Activated CD8-positive, alpha-beta T cell treated with anti-CD3 and anti-CD28 coated beads for 36 hours (primary cell): ENCODE measurements at regions not wholly inside any gene's neighbourhood (a gene's known extent, or its start where the extent isn't known, plus 50 kb on each side); places are given as distances from the start of the nearest gene placed in this dataset.
"Not testable (repeated sequence)": the region's sequence is repeated elsewhere in the genome, so short reads cannot be mapped to it uniquely, and the experiment has no call there.

ENCODE experiments used
- ATAC-seq: fragments of 200-7000 bp; cut with Tn5 transposase; one replicate; pipeline ENCODE4 v1.10.0; 2021; ENCODE audit warnings: mild to moderate bottlenecking, moderate library complexity
- CTCF ChIA-PET: fragments of 350-600 bp; sonication (Branson Sonifier 250); formaldehyde crosslinking; loops from one replicate; lab custom pipeline; 2021; ENCODE audit warnings: antibody characterized with exemption; lab: Charles Lee
- POLR2A ChIA-PET: fragments of 350-600 bp; sonication (Branson Sonifier 250); formaldehyde crosslinking; loops from one replicate; lab custom pipeline; 2021; ENCODE audit warnings: antibody characterized with exemption; lab: Charles Lee
- DNase-seq: peaks from one replicate; pipeline ENCODE4 v3.0.0-alpha.2; 2020
- H3K27ac Mint-ChIP-seq: one replicate; pipeline ENCODE4 v1.8.0; 2021; ENCODE audit warnings: mild to moderate bottlenecking, mixed read lengths
- H3K27me3 Mint-ChIP-seq: one replicate; pipeline ENCODE4 v1.8.0; 2021; ENCODE audit warnings: mixed read lengths
- H3K36me3 Mint-ChIP-seq: one replicate; pipeline ENCODE4 v1.8.0; 2021; ENCODE audit warnings: low read depth, mixed read lengths
- H3K4me1 Mint-ChIP-seq: one replicate; pipeline ENCODE4 v1.8.0; 2021; ENCODE audit warnings: low read depth, mixed read lengths
- H3K4me3 Mint-ChIP-seq: one replicate; pipeline ENCODE4 v1.8.0; 2021; ENCODE audit warnings: mild to moderate bottlenecking, moderate library complexity, mixed read lengths
- H3K9me3 Mint-ChIP-seq: one replicate; pipeline ENCODE4 v1.8.0; 2021; ENCODE audit warnings: mixed read lengths
- intact Hi-C: fragments of 100-400 bp; cut with micrococcal nuclease; formaldehyde crosslinking; loops from one replicate; pipeline ENCODE4 v1.10.0; 2022
- TF ChIP-seq, protein P1 (sequence below): fragments of 200-600 bp; IDR thresholded peaks from one replicate; pipeline ENCODE4 v1.8.0; 2022; ENCODE audit warnings: antibody characterized with exemption, mild to moderate bottlenecking

DNA sequence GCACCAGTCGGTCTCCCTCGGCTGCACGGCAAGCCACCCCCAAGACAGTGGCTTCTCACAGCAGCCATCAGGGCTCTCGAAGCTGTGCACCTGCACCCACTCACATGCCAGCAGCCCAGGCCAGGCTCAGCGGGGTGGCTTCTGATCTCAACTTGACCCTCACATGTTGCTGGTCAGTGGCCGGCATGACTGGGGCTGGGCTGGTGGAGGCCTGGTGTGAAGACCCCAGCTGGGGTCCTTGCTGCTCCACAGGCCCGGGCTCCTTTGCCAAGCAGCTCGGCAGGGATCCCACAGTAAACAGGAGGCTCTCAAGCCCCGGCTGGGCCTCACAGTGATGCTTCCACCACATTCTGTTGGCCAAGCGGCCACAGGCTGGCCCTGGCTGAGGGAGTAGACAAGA, 128.2 kb downstream of the BRD1 start:
- Mint-ChIP-seq H3K9me3 (peaks cover 20% of the 10 kb centered on the region), H3K4me1 (no peaks in the 10 kb centered on the region), H3K27me3 (peaks cover 11% of the 10 kb centered on the region), H3K4me3 (no peak overlapping the region), H3K36me3 (no peaks in the 10 kb centered on the region), H3K27ac (no peak overlapping the region)
- no peak for DNase-seq
- intact Hi-C loops, result no loop called here
- no peak for ATAC-seq
- POLR2A ChIA-PET, result no interaction called here
- TF ChIP-seq, protein P1, sequence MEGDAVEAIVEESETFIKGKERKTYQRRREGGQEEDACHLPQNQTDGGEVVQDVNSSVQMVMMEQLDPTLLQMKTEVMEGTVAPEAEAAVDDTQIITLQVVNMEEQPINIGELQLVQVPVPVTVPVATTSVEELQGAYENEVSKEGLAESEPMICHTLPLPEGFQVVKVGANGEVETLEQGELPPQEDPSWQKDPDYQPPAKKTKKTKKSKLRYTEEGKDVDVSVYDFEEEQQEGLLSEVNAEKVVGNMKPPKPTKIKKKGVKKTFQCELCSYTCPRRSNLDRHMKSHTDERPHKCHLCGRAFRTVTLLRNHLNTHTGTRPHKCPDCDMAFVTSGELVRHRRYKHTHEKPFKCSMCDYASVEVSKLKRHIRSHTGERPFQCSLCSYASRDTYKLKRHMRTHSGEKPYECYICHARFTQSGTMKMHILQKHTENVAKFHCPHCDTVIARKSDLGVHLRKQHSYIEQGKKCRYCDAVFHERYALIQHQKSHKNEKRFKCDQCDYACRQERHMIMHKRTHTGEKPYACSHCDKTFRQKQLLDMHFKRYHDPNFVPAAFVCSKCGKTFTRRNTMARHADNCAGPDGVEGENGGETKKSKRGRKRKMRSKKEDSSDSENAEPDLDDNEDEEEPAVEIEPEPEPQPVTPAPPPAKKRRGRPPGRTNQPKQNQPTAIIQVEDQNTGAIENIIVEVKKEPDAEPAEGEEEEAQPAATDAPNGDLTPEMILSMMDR, result no peak
- CTCF ChIA-PET, result no interaction called here

DNA sequence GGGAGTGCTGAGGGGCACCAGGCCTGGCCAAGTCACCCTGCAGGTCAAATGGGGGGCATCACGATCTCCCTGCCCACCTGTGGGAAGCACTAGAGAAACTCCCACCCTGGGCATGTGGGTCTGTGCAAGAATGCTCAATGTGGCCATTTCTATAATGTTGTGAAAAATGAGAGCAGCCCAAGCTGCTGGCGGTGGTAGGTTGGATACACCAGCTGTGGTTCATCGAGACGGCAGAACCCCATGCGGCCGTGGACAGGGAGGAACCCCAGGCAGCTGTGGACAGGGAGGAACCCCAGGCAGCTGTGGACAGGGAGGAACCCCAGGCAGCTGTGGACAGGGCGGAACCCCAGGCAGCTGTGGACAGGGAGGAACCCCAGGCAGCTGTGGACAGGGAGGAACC, 129.1 kb downstream of the BRD1 start:
- DNase-seq, H3K4me1 Mint-ChIP-seq, ATAC-seq, H3K27ac Mint-ChIP-seq, H3K4me3 Mint-ChIP-seq, CTCF ChIA-PET, intact Hi-C loops, H3K36me3 Mint-ChIP-seq, H3K27me3 Mint-ChIP-seq, POLR2A ChIA-PET: not testable (repeated sequence)
- peaks cover 20% of the 10 kb centered on the region for H3K9me3 Mint-ChIP-seq

DNA sequence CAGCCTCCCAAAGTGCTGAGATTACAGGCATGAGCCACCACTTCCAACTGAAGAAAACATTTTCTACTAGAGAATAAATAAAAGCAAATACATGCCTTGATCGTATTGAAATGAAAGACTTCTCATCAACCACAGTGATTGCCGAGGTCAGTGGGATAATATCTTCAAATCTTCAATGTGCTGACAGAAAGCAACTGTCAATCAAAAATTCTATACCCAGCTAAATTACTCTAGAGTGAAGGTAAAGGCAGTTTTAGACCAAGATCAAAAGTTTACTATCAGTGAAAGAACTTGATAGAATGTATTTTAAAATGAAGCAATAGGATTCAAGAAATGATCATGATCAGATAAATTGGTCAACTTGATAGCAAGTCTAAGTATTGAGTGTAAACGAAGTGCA, 130.6 kb downstream of the BRD1 start:
- Mint-ChIP-seq H3K36me3 (no peaks in the 10 kb centered on the region), H3K27ac (no peak overlapping the region), H3K9me3 (peaks cover 16% of the 10 kb centered on the region), H3K27me3 (no peaks in the 10 kb centered on the region), H3K4me1 (no peaks in the 10 kb centered on the region), H3K4me3 (no peak overlapping the region)
- DNase-seq, result no peak
- TF ChIP-seq, protein P1, result no peak
- ChIA-PET POLR2A (no interaction called here), CTCF (no interaction called here)
- ATAC-seq, result no peak
- intact Hi-C loops, result no loop called here

DNA sequence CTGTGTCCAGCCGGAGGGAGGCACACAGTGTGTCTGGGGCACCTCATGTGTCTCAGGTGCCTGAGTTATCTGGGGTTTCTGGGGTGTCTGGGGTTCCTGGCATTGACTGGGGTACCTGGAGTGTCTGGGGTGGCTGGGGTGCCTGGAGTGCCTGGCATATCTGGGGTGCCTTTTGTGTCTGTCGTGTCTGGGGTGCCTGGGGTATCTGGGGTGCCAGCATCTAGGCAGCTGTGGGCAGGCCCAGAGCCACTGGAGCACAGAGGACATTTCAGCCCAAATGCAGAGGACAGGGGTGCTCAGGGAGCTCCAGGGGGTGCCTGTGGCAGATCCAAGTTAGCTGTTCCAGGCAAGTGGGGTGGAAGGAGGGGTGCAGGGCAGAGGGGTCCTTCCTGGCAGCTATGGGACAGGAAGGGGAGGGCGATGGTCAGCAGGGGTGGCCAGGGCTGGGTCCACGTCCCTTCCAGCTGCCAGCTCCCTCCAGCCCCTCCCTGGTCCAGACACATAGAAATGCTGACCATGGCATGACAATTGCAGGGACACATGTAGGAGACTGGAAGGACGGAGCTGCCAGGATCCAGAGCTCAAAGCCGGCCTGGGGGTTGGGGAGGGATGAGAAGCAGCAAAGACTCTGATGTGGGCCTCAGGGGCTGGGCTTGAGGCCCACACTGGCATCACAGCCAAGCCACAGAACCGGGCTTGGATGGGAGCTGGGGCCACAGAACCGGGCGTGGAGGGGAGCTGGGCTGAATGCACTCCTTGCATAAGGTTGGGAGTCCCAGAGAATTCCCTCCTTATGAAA, 133.0 kb downstream of the BRD1 start:
- Mint-ChIP-seq H3K27me3 (no peaks in the 10 kb centered on the region), H3K4me1 (no peaks in the 10 kb centered on the region), H3K4me3 (no peak overlapping the region), H3K9me3 (peaks cover 12% of the 10 kb centered on the region), H3K27ac (no peak overlapping the region), H3K36me3 (no peaks in the 10 kb centered on the region)
- POLR2A ChIA-PET, result no interaction called here
- intact Hi-C loops, result no loop called here
- TF ChIP-seq, protein P1, result no peak
- CTCF ChIA-PET, result no interaction called here
- ATAC-seq (no peak), DNase-seq (no peak)

DNA sequence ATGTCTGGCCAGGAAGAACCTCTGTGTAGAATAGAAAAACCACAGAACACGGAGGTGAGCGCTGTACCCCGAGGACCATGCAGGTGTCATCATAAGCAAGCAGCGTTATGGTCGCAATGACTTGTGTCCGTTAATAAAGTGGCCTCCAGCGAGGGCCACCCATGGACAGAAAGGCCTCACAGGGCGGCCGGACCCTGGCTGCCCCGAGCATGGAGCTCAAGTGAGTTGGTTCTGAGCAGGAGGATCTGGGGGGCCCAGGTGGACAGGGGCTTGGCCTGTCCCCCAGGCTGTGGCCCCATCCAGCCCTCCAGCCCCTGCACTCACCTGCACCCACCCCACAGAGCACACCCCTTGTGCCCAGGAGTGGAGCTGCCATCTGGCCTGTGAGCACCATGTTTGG, 133.8 kb downstream of the BRD1 start:
- Mint-ChIP-seq H3K36me3 (no peaks in the 10 kb centered on the region), H3K9me3 (peaks cover 12% of the 10 kb centered on the region), H3K27me3 (no peaks in the 10 kb centered on the region), H3K4me1 (no peaks in the 10 kb centered on the region), H3K4me3 (no peak overlapping the region), H3K27ac (no peak overlapping the region)
- ATAC-seq (no peak), DNase-seq (no peak)
- intact Hi-C loops, result no loop called here
- POLR2A ChIA-PET, result no interaction called here
- TF ChIP-seq, protein P1, result no peak
- CTCF ChIA-PET, result interaction anchor here (0.7 kb wide), 1 partner anchor 8 kb away, joined by 3 read pairs; no protein-coding TSS in a partner anchor
